ENCODE measurements at regions not wholly inside any gene's neighbourhood (a gene's known extent, or its start where the extent isn't known, plus 50 kb on each side); places are given as distances from the start of the nearest gene placed in this dataset.

GRCh38 chr20:50354721-50355589, 155.2 kb upstream of the PTPN1 start:
- Histone ChIP-seq H3K4me1 (peaks cover 4% of the 10 kb centered on the region), H3K27ac (no peak overlapping the region), H3K4me3 (no peak overlapping the region), H3K27me3 (no peaks in the 10 kb centered on the region), H3K36me3 (no peaks in the 10 kb centered on the region), H3K9me3 (no peaks in the 10 kb centered on the region)
- no peak for DNase-seq (ENCODE audit: extremely low spot score in 2 of 2)
- intact Hi-C loops (cut with DNase I), result no loop called here
- TF ChIP-seq POLR2A (IDR thresholded peaks at IDR 0.05) (no peak), POLR2AphosphoS5 (IDR thresholded peaks at IDR 0.05; ENCODE audit: insufficient read depth in 1 of 2, low read depth in 1 of 2) (no peak), CTCF (IDR thresholded peaks at IDR 0.05) (no peak)

- Histone ChIP-seq H3K27ac (no peak overlapping the region), H3K9me3 (no peaks in the 10 kb centered on the region), H3K36me3 (no peaks in the 10 kb centered on the region), H3K4me3 (no peak overlapping the region), H3K27me3 (no peaks in the 10 kb centered on the region), H3K4me1 (peaks cover 12% of the 10 kb centered on the region)
- intact Hi-C loops (cut with DNase I), result no loop called here
- TF ChIP-seq POLR2A (IDR thresholded peaks at IDR 0.05), result no peak
- TF ChIP-seq CTCF (IDR thresholded peaks at IDR 0.05), result no peak
- no peak for TF ChIP-seq POLR2AphosphoS5 (IDR thresholded peaks at IDR 0.05; ENCODE audit: insufficient read depth in 1 of 2, low read depth in 1 of 2)
- no peak for DNase-seq (ENCODE audit: extremely low spot score in 2 of 2)
Observed at GRCh38 chr20:50355590-50356524, 154.3 kb upstream of the PTPN1 start.

- H3K9me3 ChIP-seq, result no peaks in the 10 kb centered on the region
- TF ChIP-seq POLR2AphosphoS5 (IDR thresholded peaks at IDR 0.05; ENCODE audit: insufficient read depth in 1 of 2, low read depth in 1 of 2) (no peak), CTCF (IDR thresholded peaks at IDR 0.05) (no peak), POLR2A (IDR thresholded peaks at IDR 0.05) (no peak)
- no peak for DNase-seq (ENCODE audit: extremely low spot score in 2 of 2)
- intact Hi-C loops (cut with DNase I), result no loop called here
- no peak overlapping the region for H3K4me3 ChIP-seq
- peaks cover 16% of the 10 kb centered on the region for H3K4me1 ChIP-seq
- H3K36me3 ChIP-seq, result no peaks in the 10 kb centered on the region
- H3K27ac ChIP-seq, result no peak overlapping the region
- H3K27me3 ChIP-seq, result no peaks in the 10 kb centered on the region
Observed at GRCh38 chr20:50356525-50356885, 153.7 kb upstream of the PTPN1 start.

- Histone ChIP-seq H3K4me1 (peaks cover 16% of the 10 kb centered on the region), H3K36me3 (no peaks in the 10 kb centered on the region), H3K27me3 (no peaks in the 10 kb centered on the region), H3K4me3 (no peak overlapping the region), H3K27ac (no peak overlapping the region), H3K9me3 (no peaks in the 10 kb centered on the region)
- no peak for DNase-seq (ENCODE audit: extremely low spot score in 2 of 2)
- intact Hi-C loops (cut with DNase I), result no loop called here
- no peak for TF ChIP-seq CTCF (IDR thresholded peaks at IDR 0.05)
- TF ChIP-seq POLR2A (IDR thresholded peaks at IDR 0.05), result no peak
- no peak for TF ChIP-seq POLR2AphosphoS5 (IDR thresholded peaks at IDR 0.05; ENCODE audit: insufficient read depth in 1 of 2, low read depth in 1 of 2)
Observed at GRCh38 chr20:50356962-50357782, 153.0 kb upstream of the PTPN1 start.
